BE2C (cell line): ENCODE measurements at regions not wholly inside any gene's neighbourhood (a gene's known extent, or its start where the extent isn't known, plus 50 kb on each side); places are given as distances from the start of the nearest gene placed in this dataset.
A peak's percentile ranks its signal among the peaks of the same experiment; 100 is the strongest.

Source experiments
- DNase-seq: peaks from one replicate; pipeline ENCODE4 v3.0.0-alpha.2; 2020
- H3K27me3 ChIP-seq: fragments of 250-450 bp; sonication (Bioruptor Pico); 2 replicates; pipeline ENCODE4 v1.5.1; 2020; ENCODE audit warnings: mild to moderate bottlenecking
- H3K36me3 ChIP-seq: fragments of 250-450 bp; sonication (Bioruptor Pico); 2 replicates; pipeline ENCODE4 v1.5.1; 2020; ENCODE audit warnings: mild to moderate bottlenecking
- H3K4me1 ChIP-seq: fragments of 250-450 bp; sonication (Bioruptor Pico); 2 replicates; pipeline ENCODE4 v1.5.1; 2020
- H3K4me3 ChIP-seq: 2 replicates; pipeline ENCODE4 v1.5.1; 2011; ENCODE audit warnings: low read depth, low read length
- H3K9me3 ChIP-seq: fragments of 250-450 bp; sonication (Bioruptor Pico); 2 replicates; pipeline ENCODE4 v1.5.1; 2020
- CTCF ChIP-seq: IDR thresholded peaks from 2 replicates; pipeline ENCODE4 v1.5.1; 2012; ENCODE audit warnings: mild to moderate bottlenecking, low read depth, low read length

DNA sequence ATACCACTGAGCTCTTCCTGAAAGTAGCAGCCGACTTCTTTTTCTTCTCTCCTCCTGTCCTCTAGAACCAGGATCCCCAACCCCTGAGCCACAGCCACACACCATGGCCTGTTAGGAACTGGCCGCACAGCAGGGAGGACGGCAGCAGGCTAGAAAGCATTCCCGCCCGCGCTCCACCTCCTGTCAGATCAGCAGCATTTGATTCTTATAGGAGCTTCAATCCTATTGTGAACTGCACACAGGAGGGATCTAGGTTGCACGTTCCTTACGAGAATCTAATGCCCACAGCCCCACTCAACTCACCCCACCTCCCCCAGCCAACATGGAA, 179.1 kb upstream of the SH3BP4 start:
- DNase-seq: no peak
- H3K4me3 ChIP-seq: no peak overlapping the region
- TF ChIP-seq CTCF: no peak
- H3K9me3 ChIP-seq: no peaks in the 10 kb centered on the region
- H3K36me3 ChIP-seq: no peaks in the 10 kb centered on the region
- peaks cover 12% of the 10 kb centered on the region for H3K4me1 ChIP-seq
- H3K27me3 ChIP-seq: no peaks in the 10 kb centered on the region

DNA sequence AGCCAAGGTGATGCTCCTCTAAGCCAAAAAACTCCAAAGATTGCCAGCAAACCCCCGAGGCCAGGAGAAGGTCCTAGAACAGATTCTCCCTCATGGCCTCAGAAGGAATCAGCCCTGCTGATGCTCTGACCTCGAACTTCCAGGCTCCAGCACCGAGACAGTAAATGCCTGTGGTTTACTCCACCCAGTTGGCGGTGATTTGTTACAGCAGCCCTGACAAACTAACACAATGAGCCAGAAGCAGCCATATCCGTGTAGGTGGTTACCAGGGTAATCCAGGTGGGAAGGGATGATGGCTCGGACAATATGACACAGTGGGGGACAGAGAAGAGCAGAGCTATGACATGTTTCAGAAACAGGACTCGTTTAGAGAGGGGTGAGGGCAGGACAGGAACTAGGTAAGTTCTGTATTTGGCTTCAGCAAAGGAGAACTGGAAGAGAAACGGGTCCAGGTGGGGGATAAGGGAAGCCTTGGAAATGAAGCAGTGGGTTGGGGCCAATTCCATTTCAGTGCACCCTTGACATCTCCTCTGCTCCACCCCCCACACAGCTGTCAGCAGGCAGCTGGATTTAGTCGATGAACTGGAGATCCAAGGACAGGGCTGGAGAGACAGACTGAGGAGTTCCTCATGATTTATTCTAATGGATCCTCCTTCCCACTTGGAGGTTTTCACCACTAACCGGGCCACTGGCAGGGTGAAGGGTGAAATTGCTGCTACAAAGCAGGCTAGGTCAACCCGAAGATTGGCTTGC, 179.7 kb upstream of the SH3BP4 start:
- no peaks in the 10 kb centered on the region for H3K27me3 ChIP-seq
- TF ChIP-seq CTCF: no peak
- H3K4me1 ChIP-seq: peaks cover 12% of the 10 kb centered on the region
- no peaks in the 10 kb centered on the region for H3K9me3 ChIP-seq
- H3K4me3 ChIP-seq: no peak overlapping the region
- no peaks in the 10 kb centered on the region for H3K36me3 ChIP-seq
- DNase-seq: no peak

DNA sequence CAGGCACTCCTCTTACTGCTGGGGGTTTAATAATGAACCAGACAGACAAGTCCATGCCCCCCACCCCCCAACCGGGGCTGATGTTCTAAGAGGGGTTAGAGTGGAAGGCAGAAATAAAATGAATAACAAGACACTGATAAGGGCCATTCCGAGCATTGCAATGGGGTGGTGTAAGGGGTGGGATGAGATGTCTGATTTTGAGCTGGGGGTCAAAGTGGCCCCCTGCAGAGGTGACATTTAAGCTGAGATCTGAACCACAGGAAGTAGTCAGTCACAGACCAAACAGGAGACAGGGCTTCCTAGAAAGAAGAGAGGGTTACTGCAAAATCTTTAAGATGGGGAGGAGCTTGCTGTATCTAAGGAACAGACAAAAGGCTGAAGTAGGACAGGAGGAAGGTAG, 180.6 kb upstream of the SH3BP4 start:
- TF ChIP-seq CTCF: no peak
- Histone ChIP-seq H3K9me3 (no peaks in the 10 kb centered on the region), H3K27me3 (no peaks in the 10 kb centered on the region), H3K4me3 (no peak overlapping the region), H3K36me3 (no peaks in the 10 kb centered on the region), H3K4me1 (peaks cover 12% of the 10 kb centered on the region)
- DNase-seq: no peak

DNA sequence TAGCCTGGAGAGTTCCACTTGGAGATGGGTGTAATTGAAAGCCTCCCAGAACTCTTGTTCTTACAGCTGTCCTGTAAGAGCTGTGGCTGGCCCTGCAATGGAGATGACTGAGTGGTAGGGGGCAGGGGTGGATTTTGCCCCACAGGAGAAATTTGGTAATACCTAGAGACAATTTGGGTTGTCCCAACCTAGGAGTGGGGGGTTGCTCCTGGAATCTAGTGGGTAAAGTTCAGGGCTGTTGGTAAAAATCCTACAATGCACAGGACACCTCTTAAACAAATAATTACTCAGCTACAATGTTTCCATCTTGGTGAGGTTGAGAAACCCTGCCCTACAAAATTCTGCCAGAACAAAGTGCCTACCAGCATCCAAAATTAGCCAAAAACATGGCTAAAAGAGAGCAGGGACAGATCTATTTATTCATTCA, 181.1 kb upstream of the SH3BP4 start:
- Histone ChIP-seq H3K4me3 (no peak overlapping the region), H3K9me3 (no peaks in the 10 kb centered on the region), H3K27me3 (no peaks in the 10 kb centered on the region), H3K36me3 (no peaks in the 10 kb centered on the region), H3K4me1 (peaks cover 12% of the 10 kb centered on the region)
- DNase-seq: no peak
- TF ChIP-seq CTCF: no peak

GRCh38 chr2:234770031-234770506, 181.7 kb upstream of the SH3BP4 start:
- TF ChIP-seq CTCF: no peak
- peak; percentile 70 for DNase-seq
- no peaks in the 10 kb centered on the region for H3K36me3 ChIP-seq
- H3K4me1 ChIP-seq: peaks cover 12% of the 10 kb centered on the region
- H3K9me3 ChIP-seq: no peaks in the 10 kb centered on the region
- H3K4me3 ChIP-seq: no peak overlapping the region
- no peaks in the 10 kb centered on the region for H3K27me3 ChIP-seq

DNA sequence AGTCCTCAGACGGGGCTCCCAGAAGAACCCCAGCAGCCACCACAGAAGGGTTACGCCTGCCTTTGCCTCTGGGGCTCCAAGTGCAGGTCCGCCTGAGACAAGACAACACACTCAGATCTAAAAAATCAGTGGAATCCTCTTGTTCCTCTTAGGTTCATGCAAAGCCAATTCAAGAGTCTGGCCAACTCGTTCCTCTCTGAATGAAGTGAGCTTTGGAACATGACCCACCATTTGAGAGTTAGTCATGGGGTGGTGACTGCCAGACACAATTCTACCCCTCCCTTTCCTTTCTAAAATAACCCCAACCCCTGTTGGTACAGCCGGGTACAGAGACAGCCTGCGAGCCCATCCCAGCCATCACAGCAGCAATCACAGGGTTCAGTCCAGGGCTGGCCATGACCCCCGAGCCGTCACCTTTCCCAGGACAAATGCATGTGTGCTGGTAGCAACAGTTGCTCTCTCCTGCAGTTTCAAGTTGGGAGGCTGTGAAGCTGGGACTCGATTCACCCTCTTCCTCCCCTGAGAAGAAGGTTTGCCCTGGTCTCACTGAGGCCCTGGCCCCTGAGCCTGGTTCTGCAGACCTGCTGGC, 183.1 kb upstream of the SH3BP4 start:
- no peak for DNase-seq
- Histone ChIP-seq H3K4me3 (no peak overlapping the region), H3K4me1 (peaks cover 12% of the 10 kb centered on the region), H3K9me3 (no peaks in the 10 kb centered on the region), H3K36me3 (no peaks in the 10 kb centered on the region), H3K27me3 (no peaks in the 10 kb centered on the region)
- no peak for TF ChIP-seq CTCF
